EL (cell line): ENCODE measurements at regions not wholly inside any gene's neighbourhood (a gene's known extent, or its start where the extent isn't known, plus 50 kb on each side); places are given as distances from the start of the nearest gene placed in this dataset.
"Not testable (repeated sequence)": the region's sequence is repeated elsewhere in the genome, so short reads cannot be mapped to it uniquely, and the experiment has no call there.

Source experiments
- DNase-seq: peaks from one replicate; pipeline ENCODE4 v3.0.0-alpha.2; 2016

- DNase-seq: peak; percentile 8
Observed at GRCh38 chr7:65251851-65252620, 121.6 kb upstream of the ZNF92 start.

- DNase-seq: no peak
Observed at GRCh38 chr7:65250697-65251395, 122.8 kb upstream of the ZNF92 start.

GRCh38 chr7:65250216-65250615 is 123.4 kb upstream of the ZNF92 start:
- no peak for DNase-seq

GRCh38 chr7:65247491-65247890 is 126.2 kb upstream of the ZNF92 start:
- DNase-seq: no peak

- DNase-seq: peak; percentile 8
Observed at GRCh38 chr7:65239707-65240352, 133.8 kb upstream of the ZNF92 start.

- DNase-seq: no peak
Observed at GRCh38 chr7:65239324-65239706, 134.3 kb upstream of the ZNF92 start.

GRCh38 chr7:65238785-65239184 is 134.9 kb upstream of the ZNF92 start:
- no peak for DNase-seq

GRCh38 chr7:65235586-65235985 is 138.1 kb upstream of the ZNF92 start:
- no peak for DNase-seq

- DNase-seq: peak; percentile 12
Observed at GRCh38 chr7:65233409-65234034, 140.1 kb upstream of the ZNF92 start.

- peak; percentile 8 for DNase-seq
Observed at GRCh38 chr7:65230231-65230630, 143.4 kb upstream of the ZNF92 start.

GRCh38 chr7:65225422-65226006 is 148.1 kb upstream of the ZNF92 start:
- DNase-seq: no peak

- DNase-seq: no peak
Observed at GRCh38 chr7:65222655-65223054, 151.0 kb upstream of the ZNF92 start.

- no peak for DNase-seq
Observed at GRCh38 chr7:65221683-65222082, 152.0 kb upstream of the ZNF92 start.

GRCh38 chr7:65219623-65220022 is 154.0 kb upstream of the ZNF92 start:
- no peak for DNase-seq

GRCh38 chr7:65216469-65216868 is 157.2 kb upstream of the ZNF92 start:
- DNase-seq: peak; percentile 14

GRCh38 chr7:65213260-65213659 is 160.4 kb upstream of the ZNF92 start:
- not testable (repeated sequence) for DNase-seq

- not testable (repeated sequence) for DNase-seq
Observed at GRCh38 chr7:65199221-65199620, 174.4 kb upstream of the ZNF92 start.

- DNase-seq: not testable (repeated sequence)
Observed at GRCh38 chr7:65193334-65194058, 180.2 kb upstream of the ZNF92 start.

- peak; percentile 36 for DNase-seq
Observed at GRCh38 chr7:65177041-65177440, 170.6 kb upstream of the ERV3-1 start.

GRCh38 chr7:65150105-65150504 is 143.6 kb upstream of the ERV3-1 start:
- not testable (repeated sequence) for DNase-seq

- DNase-seq: not testable (repeated sequence)
Observed at GRCh38 chr7:65146118-65146914, 139.8 kb upstream of the ERV3-1 start.
